ENCODE measurements at regions not wholly inside any gene's neighbourhood (a gene's known extent, or its start where the extent isn't known, plus 50 kb on each side); places are given as distances from the start of the nearest gene placed in this dataset.

GRCh38 chr3:190716211-190716610 lies 146.3 kb downstream of the GMNC start:
- no peak for TF ChIP-seq CTCF (IDR thresholded peaks at IDR 0.05; ENCODE audit: insufficient read depth, low read depth, low read length, missing control alignments)
- H3K4me3 ChIP-seq (ENCODE audit: low read depth, low read length): no peak overlapping the region
- no peak for DNase-seq (ENCODE audit: low read depth)

GRCh38 chr3:190710723-190711122 lies 151.8 kb downstream of the GMNC start:
- no peak for TF ChIP-seq CTCF (IDR thresholded peaks at IDR 0.05; ENCODE audit: insufficient read depth, low read depth, low read length, missing control alignments)
- H3K4me3 ChIP-seq (ENCODE audit: low read depth, low read length): no peak overlapping the region
- no peak for DNase-seq (ENCODE audit: low read depth)

- TF ChIP-seq CTCF (IDR thresholded peaks at IDR 0.05; ENCODE audit: insufficient read depth, low read depth, low read length, missing control alignments): no peak
- DNase-seq (ENCODE audit: low read depth): no peak
- no peak overlapping the region for H3K4me3 ChIP-seq (ENCODE audit: low read depth, low read length)
Observed at GRCh38 chr3:190709351-190709773, 153.1 kb downstream of the GMNC start.
